ENCODE measurements at regions not wholly inside any gene's neighbourhood (a gene's known extent, or its start where the extent isn't known, plus 50 kb on each side); places are given as distances from the start of the nearest gene placed in this dataset.

GRCh38 chr13:106941779-106942178, 373.8 kb upstream of the ARGLU1 start:
- TF ChIP-seq CTCF (IDR thresholded peaks at IDR 0.05) = no peak
- no peak for TF ChIP-seq EP300 (IDR thresholded peaks at IDR 0.05)
- no peak for TF ChIP-seq POLR2AphosphoS5 (IDR thresholded peaks at IDR 0.05)
- no peak for TF ChIP-seq POLR2A (IDR thresholded peaks at IDR 0.05)
